BE2C (cell line): ENCODE measurements at regions not wholly inside any gene's neighbourhood (a gene's known extent, or its start where the extent isn't known, plus 50 kb on each side); places are given as distances from the start of the nearest gene placed in this dataset.

Source experiments
- DNase-seq: peaks from one replicate; pipeline ENCODE4 v3.0.0-alpha.2; 2020
- H3K27me3 ChIP-seq: fragments of 250-450 bp; sonication (Bioruptor Pico); 2 replicates; pipeline ENCODE4 v1.5.1; 2020; ENCODE audit warnings: mild to moderate bottlenecking
- H3K36me3 ChIP-seq: fragments of 250-450 bp; sonication (Bioruptor Pico); 2 replicates; pipeline ENCODE4 v1.5.1; 2020; ENCODE audit warnings: mild to moderate bottlenecking
- H3K4me1 ChIP-seq: fragments of 250-450 bp; sonication (Bioruptor Pico); 2 replicates; pipeline ENCODE4 v1.5.1; 2020
- H3K4me3 ChIP-seq: 2 replicates; pipeline ENCODE4 v1.5.1; 2011; ENCODE audit warnings: low read depth, low read length
- H3K9me3 ChIP-seq: fragments of 250-450 bp; sonication (Bioruptor Pico); 2 replicates; pipeline ENCODE4 v1.5.1; 2020
- TF ChIP-seq, protein P1 (sequence below): IDR thresholded peaks from 2 replicates; pipeline ENCODE4 v1.5.1; 2012; ENCODE audit warnings: mild to moderate bottlenecking, low read depth, low read length

DNA sequence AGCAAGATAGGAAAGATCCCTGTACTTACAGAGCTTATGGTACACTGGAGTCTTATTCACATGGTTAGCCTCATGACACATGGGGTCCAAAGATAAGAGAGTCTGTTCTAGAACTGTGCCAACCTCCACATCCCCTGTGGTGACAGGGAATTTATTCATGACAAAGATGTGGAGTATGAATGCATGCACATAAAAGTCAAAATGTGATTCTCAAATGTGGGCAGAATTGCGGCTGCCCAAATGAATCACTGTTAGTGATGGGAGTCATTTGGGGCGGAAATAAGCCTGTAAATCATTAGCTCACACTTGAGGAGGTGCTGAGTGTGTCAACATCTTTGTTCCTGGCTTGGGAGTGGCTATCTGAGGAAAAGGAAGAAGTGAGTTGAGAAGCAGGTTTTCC lies 560.6 kb downstream of the SLC4A3 start:
- no peak overlapping the region for H3K4me3 ChIP-seq
- no peak for DNase-seq
- TF ChIP-seq, protein P1, sequence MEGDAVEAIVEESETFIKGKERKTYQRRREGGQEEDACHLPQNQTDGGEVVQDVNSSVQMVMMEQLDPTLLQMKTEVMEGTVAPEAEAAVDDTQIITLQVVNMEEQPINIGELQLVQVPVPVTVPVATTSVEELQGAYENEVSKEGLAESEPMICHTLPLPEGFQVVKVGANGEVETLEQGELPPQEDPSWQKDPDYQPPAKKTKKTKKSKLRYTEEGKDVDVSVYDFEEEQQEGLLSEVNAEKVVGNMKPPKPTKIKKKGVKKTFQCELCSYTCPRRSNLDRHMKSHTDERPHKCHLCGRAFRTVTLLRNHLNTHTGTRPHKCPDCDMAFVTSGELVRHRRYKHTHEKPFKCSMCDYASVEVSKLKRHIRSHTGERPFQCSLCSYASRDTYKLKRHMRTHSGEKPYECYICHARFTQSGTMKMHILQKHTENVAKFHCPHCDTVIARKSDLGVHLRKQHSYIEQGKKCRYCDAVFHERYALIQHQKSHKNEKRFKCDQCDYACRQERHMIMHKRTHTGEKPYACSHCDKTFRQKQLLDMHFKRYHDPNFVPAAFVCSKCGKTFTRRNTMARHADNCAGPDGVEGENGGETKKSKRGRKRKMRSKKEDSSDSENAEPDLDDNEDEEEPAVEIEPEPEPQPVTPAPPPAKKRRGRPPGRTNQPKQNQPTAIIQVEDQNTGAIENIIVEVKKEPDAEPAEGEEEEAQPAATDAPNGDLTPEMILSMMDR, result no peak
- no peaks in the 10 kb centered on the region for H3K9me3 ChIP-seq
- H3K36me3 ChIP-seq, result no peaks in the 10 kb centered on the region
- H3K4me1 ChIP-seq, result no peaks in the 10 kb centered on the region
- no peaks in the 10 kb centered on the region for H3K27me3 ChIP-seq

DNA sequence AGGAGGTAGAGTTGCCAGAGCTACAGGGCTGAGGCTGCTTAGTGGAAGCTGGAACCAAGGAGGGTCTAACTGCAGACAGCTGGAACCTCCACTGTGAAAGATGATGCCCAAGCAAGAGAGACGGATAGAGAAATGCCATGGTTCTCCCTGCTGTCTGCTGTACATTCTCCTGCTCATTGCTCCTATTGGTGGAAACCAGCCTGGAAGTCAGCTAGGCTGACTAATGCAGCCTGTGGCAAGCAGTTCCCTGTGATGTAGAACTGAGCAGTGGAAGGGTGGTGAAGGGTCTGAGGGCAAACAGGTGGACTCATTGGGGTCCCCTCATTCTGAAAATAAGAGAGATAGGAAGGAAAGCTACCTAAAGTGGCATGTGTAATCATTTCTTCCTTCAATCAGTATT lies 563.6 kb downstream of the SLC4A3 start:
- no peaks in the 10 kb centered on the region for H3K36me3 ChIP-seq
- H3K9me3 ChIP-seq, result no peaks in the 10 kb centered on the region
- DNase-seq, result no peak
- TF ChIP-seq, protein P1, result no peak
- no peaks in the 10 kb centered on the region for H3K27me3 ChIP-seq
- H3K4me3 ChIP-seq, result no peak overlapping the region
- no peaks in the 10 kb centered on the region for H3K4me1 ChIP-seq

DNA sequence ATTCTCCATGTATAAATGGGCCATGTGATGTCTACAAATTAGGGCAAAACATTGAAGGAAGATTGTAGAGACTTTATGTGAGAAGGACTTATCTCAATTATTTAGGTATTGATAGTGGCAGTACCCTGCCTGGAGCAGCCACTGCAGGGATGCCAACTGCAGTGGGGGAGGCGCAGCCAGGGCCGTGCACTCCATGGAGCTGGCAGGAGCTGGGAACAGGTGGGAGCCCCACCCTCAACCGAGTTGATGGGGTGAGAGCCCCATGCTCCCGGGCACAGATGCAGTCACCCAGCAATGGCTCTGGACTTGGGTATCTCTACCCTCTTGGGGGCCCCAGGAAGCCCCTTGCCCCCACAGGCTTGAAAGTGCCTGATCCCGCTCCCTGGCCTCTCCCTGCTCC lies 564.3 kb downstream of the SLC4A3 start:
- no peak for DNase-seq
- H3K36me3 ChIP-seq, result no peaks in the 10 kb centered on the region
- TF ChIP-seq, protein P1, result no peak
- H3K4me3 ChIP-seq, result no peak overlapping the region
- no peaks in the 10 kb centered on the region for H3K9me3 ChIP-seq
- H3K27me3 ChIP-seq, result no peaks in the 10 kb centered on the region
- no peaks in the 10 kb centered on the region for H3K4me1 ChIP-seq

DNA sequence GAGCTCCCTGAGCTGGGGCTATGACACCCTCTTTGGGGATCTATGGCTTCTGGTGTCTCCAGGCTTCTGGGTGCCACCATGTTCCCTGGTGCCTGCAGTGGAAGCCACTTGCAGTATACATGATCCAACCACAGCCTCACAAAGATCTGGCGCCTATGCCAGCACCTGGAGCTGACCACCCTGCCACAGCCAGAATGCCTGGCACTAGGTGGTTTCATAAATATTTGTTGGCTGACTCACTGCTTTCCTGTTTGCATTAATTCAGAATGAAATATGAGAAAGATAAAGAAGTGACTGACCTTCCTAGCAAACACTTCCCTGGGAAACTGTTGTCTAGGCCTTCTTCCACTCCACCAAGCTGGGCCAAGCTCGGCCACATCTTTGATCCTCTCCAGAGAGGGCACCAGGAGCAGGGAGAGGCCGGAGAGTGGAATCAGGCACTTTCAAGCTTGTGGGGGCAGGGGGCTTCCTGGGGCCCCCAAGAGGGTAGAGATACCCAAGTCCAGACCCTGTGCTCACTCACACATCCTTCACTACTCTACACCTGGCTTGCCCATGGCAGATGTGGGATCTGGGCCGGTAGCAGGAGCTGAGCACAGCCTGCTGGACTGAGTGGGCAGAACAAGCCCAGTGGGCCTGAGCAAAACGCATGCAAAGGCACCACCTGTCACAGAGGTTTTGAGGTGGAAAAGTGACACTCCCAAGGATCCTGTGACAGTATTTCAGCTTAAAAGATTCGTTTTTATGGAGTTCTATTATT lies 565.7 kb downstream of the SLC4A3 start:
- Histone ChIP-seq H3K36me3 (no peaks in the 10 kb centered on the region), H3K4me3 (no peak overlapping the region), H3K9me3 (no peaks in the 10 kb centered on the region), H3K27me3 (no peaks in the 10 kb centered on the region), H3K4me1 (no peaks in the 10 kb centered on the region)
- TF ChIP-seq, protein P1, result no peak
- DNase-seq, result no peak

DNA sequence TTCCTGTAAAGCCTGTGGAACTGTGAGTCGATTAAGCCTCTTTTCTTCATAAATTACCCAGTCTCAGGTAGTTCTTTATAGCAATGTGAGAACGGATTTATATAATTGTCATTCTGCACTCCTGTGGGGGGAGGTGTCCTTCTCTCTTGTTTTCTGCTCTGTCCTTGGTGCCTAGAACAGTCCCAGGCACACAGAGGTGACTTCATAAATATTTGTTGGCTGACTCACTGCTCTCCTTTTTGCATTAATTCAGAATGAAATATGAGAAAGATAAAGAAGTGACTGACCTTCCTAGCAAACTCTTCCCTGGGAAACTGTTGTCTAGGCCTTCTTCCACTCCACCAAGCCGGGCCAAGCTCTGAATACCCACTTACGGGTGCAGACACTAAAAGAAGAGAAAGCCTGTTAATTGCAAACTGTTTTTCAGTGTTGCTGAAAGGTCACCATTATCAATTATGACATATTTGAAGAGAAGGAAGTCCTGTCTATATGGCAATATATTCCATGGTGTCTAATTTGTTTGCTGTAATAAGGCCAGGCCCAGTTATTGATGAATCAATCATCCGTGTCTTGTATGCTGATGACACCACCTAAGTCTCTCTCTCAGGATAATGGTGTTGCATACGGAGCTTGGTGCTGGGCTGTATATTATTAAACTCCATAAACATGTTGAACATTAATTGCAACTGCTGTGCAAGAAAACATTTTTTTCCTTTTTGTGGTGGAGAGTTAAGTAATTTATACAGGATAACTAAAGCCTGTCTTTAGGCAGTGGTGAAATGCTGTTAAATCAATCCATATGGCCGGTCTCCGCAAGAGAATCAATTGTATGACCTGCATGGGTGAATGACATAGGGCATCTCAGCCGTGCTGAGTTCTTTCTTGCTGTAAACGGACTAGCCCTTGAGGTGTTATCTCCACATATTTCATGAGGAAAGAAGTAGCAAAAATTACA lies 567.5 kb downstream of the SLC4A3 start:
- H3K4me3 ChIP-seq, result no peak overlapping the region
- TF ChIP-seq, protein P1, result no peak
- H3K4me1 ChIP-seq, result no peaks in the 10 kb centered on the region
- H3K27me3 ChIP-seq, result no peaks in the 10 kb centered on the region
- no peak for DNase-seq
- no peaks in the 10 kb centered on the region for H3K9me3 ChIP-seq
- no peaks in the 10 kb centered on the region for H3K36me3 ChIP-seq
